C4-2B (cell line): ENCODE measurements at regions not wholly inside any gene's neighbourhood (a gene's known extent, or its start where the extent isn't known, plus 50 kb on each side); places are given as distances from the start of the nearest gene placed in this dataset.

Experiments used
- H3K27ac ChIP-seq: fragments of 450-650 bp; 2 replicates; pipeline ENCODE4 v1.5.1; 2017
- CTCF ChIP-seq: fragments of 450-650 bp; conservative IDR thresholded peaks from 2 replicates; pipeline ENCODE4 v1.5.1; 2017; ENCODE audit warnings: mild to moderate bottlenecking
- ZFX ChIP-seq: fragments of 450-650 bp; IDR thresholded peaks from 2 replicates; pipeline ENCODE4 v1.6.1; 2017

GRCh38 chr20:11092151-11092550, 418.4 kb upstream of the JAG1 start:
- no peak overlapping the region for H3K27ac ChIP-seq
- TF ChIP-seq CTCF (no peak), ZFX (no peak)

DNA sequence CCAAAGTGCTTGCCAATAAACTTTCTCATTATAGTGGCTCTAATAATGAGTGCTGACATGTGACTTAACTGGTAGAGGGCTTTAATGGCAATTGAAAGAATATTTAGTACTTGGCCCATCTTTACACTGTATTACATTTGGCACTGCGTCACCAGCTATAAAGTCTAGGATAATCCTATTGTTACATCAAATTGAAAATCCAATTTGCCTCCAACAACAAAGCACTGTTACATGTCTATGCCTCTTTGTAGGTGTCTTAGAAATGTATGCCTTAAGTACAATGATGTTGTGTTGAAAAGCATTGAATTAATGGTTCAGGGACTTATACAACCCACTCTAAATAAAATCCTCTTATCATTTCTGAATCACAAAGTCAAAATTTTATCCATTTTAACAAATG, 420.4 kb upstream of the JAG1 start:
- TF ChIP-seq ZFX (no peak), CTCF (no peak)
- no peak overlapping the region for H3K27ac ChIP-seq

- H3K27ac ChIP-seq: no peak overlapping the region
- no peak for TF ChIP-seq CTCF
- no peak for TF ChIP-seq ZFX
Measured at GRCh38 chr20:11094711-11095110, 420.9 kb upstream of the JAG1 start.

- TF ChIP-seq ZFX (no peak), CTCF (peak; percentile 24)
- H3K27ac ChIP-seq: no peak overlapping the region
Measured at GRCh38 chr20:11098888-11099287, 425.1 kb upstream of the JAG1 start.

DNA sequence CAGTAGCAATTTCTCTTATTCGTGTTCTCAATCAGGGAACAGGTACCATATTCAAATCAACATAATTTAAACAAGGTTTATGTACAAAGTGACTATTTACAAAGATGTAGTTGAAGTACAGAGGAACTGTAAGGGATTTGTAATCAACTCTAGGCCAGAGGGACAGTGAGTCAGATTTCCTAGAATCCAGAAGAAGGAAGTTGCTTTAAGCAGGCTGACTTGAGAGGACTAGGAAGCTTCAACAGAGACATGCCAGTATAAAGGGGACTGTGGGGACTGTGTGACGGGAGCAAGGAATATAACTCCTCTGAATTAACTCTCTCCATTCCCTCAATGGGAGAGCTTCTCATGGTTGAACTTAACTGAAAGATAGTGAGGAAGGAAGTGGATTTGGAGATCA, 427.4 kb upstream of the JAG1 start:
- no peak overlapping the region for H3K27ac ChIP-seq
- TF ChIP-seq CTCF: no peak

GRCh38 chr20:11101696-11102095, 427.9 kb upstream of the JAG1 start:
- H3K27ac ChIP-seq: no peak overlapping the region
- TF ChIP-seq CTCF: no peak
- no peak for TF ChIP-seq ZFX

- no peak overlapping the region for H3K27ac ChIP-seq
- no peak for TF ChIP-seq CTCF
Measured at GRCh38 chr20:11103866-11104265, 430.1 kb upstream of the JAG1 start.
